ENCODE measurements at regions not wholly inside any gene's neighbourhood (a gene's known extent, or its start where the extent isn't known, plus 50 kb on each side); places are given as distances from the start of the nearest gene placed in this dataset.

DNA sequence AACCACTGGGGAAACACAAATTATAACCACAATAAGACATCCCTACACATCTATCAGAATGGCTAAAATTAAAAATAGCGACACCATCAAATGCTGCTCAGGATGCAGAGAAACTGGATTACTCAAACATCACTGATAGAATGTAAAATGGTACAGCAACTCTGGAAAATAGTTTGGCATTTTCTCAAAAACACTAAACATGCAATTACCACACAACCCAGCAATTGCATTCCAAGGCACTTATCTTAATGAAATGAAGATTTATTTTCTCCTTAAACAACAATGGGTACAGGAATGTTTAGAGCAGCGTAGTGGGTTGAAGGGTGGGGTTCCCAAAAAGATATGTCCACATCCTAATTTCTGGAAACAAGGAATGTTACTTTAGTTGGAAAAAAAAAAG, 309.0 kb upstream of the PMFBP1 start:
- TF ChIP-seq YY1 (IDR thresholded peaks at IDR 0.05; ENCODE audit: low read depth, low read length) (no peak), SIX5 (IDR thresholded peaks at IDR 0.05; ENCODE audit: low read depth, low read length) (no peak)
